ENCODE measurements at regions not wholly inside any gene's neighbourhood (a gene's known extent, or its start where the extent isn't known, plus 50 kb on each side); places are given as distances from the start of the nearest gene placed in this dataset.

DNA sequence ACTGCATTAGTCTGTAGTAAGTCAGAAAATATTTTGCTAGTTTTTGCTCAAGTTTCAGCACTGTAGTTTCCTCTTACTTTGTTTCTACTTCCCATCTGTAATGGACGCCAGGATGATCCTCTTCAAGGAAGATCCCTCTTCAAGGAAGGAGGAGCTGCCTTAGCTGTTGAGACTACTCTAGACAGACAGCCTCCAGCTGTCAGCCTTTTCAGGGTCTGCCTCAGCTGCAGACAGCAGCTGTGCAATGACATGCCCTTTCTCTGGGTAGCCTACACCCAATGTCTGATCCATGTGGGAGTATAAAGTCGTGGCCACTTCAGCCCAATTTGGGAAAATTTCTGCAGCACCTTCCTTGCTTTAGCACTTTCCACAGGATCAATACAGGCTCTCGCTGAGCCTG, 281.0 kb upstream of the MAOA start:
- Mint-ChIP-seq H3K27ac (no peak overlapping the region), H3K36me3 (no peaks in the 10 kb centered on the region), H3K27me3 (ENCODE audit: low read depth) (no peaks in the 10 kb centered on the region), H3K9me3 (peaks cover 27% of the 10 kb centered on the region), H3K4me1 (no peaks in the 10 kb centered on the region), H3K4me3 (no peak overlapping the region)
- DNase-seq (ENCODE audit: low spot score in 2 of 2, unreplicated experiment in 2 of 2), result no peak
- TF ChIP-seq CTCF (IDR thresholded peaks at IDR 0.05; ENCODE audit: unreplicated experiment), result no peak

DNA sequence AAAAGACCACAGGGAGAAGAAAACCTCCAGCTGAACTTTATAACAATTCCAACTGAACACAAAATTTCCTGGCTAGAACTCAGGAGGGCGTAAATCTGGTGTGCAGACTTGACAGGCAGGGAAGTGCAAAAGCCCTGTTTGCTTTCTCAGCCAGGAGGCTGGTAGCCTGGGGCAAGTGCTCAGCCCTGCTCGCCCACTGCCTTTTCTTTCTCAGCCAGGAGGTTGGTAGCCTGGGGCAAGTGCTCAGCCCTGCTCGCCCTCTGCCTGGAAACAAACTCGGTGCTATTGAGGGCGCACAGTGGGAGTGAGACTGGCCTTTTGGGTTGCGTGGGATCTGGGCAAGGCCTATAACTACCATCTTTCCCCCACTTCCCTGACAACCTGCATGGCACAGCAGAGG, 275.4 kb upstream of the MAOA start:
- TF ChIP-seq CTCF (IDR thresholded peaks at IDR 0.05; ENCODE audit: unreplicated experiment), result no peak
- H3K4me1 Mint-ChIP-seq, result no peaks in the 10 kb centered on the region

GRCh38 chrX:43386875-43387274, 269.2 kb upstream of the MAOA start:
- TF ChIP-seq CTCF (IDR thresholded peaks at IDR 0.05; ENCODE audit: unreplicated experiment), result no peak
- Mint-ChIP-seq H3K27me3 (ENCODE audit: low read depth) (peaks cover 2% of the 10 kb centered on the region), H3K27ac (no peak overlapping the region), H3K4me1 (no peaks in the 10 kb centered on the region), H3K4me3 (no peak overlapping the region), H3K9me3 (peaks cover 17% of the 10 kb centered on the region), H3K36me3 (no peaks in the 10 kb centered on the region)
- no peak for DNase-seq (ENCODE audit: low spot score in 2 of 2, unreplicated experiment in 2 of 2)

More for the DNA sequence above, 275.4 kb upstream of the MAOA start:
- Mint-ChIP-seq H3K27ac (no peak overlapping the region), H3K9me3 (peaks cover 28% of the 10 kb centered on the region), H3K4me3 (no peak overlapping the region), H3K36me3 (no peaks in the 10 kb centered on the region), H3K27me3 (ENCODE audit: low read depth) (no peaks in the 10 kb centered on the region)
- no peak for DNase-seq (ENCODE audit: low spot score in 2 of 2, unreplicated experiment in 2 of 2)

DNA sequence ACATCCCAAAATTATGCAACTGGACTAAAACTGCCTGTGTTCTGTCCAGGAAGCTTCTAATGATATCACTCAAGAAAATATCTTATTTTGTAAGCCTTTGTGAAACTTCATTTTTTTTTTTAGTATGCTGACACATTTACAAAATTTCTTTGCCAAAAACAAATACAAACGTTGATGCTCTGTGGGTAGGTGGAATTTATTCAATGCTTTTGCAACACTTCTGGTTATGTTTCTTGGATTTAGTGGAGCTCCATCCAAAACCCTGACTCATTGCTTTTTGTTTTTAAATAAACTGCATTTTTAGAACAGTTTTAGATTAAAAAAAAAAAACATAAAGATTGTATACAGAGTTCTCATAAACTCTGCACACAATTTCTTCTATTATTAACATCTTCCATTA, 250.9 kb upstream of the MAOA start:
- no peaks in the 10 kb centered on the region for H3K27me3 Mint-ChIP-seq (ENCODE audit: low read depth)
- no peaks in the 10 kb centered on the region for H3K4me1 Mint-ChIP-seq
- TF ChIP-seq CTCF (IDR thresholded peaks at IDR 0.05; ENCODE audit: unreplicated experiment), result no peak
- H3K36me3 Mint-ChIP-seq, result no peaks in the 10 kb centered on the region
- H3K4me3 Mint-ChIP-seq, result no peak overlapping the region
- H3K27ac Mint-ChIP-seq, result no peak overlapping the region
- H3K9me3 Mint-ChIP-seq, result peaks cover 43% of the 10 kb centered on the region
- no peak for DNase-seq (ENCODE audit: low spot score in 2 of 2, unreplicated experiment in 2 of 2)

- H3K36me3 Mint-ChIP-seq, result no peaks in the 10 kb centered on the region
- no peaks in the 10 kb centered on the region for H3K27me3 Mint-ChIP-seq (ENCODE audit: low read depth)
- no peak for TF ChIP-seq CTCF (IDR thresholded peaks at IDR 0.05; ENCODE audit: unreplicated experiment)
- H3K4me1 Mint-ChIP-seq, result no peaks in the 10 kb centered on the region
- no peak for DNase-seq (ENCODE audit: low spot score in 2 of 2, unreplicated experiment in 2 of 2)
- no peak overlapping the region for H3K4me3 Mint-ChIP-seq
- no peak overlapping the region for H3K27ac Mint-ChIP-seq
- H3K9me3 Mint-ChIP-seq, result peaks cover 22% of the 10 kb centered on the region
These were observed 232.2 kb upstream of the MAOA start for GRCh38 chrX:43423876-43424275.

- Mint-ChIP-seq H3K9me3 (peaks cover 38% of the 10 kb centered on the region), H3K27me3 (ENCODE audit: low read depth) (no peaks in the 10 kb centered on the region), H3K36me3 (no peaks in the 10 kb centered on the region), H3K4me1 (no peaks in the 10 kb centered on the region), H3K4me3 (no peak overlapping the region), H3K27ac (no peak overlapping the region)
- TF ChIP-seq CTCF (IDR thresholded peaks at IDR 0.05; ENCODE audit: unreplicated experiment), result no peak
- no peak for DNase-seq (ENCODE audit: low spot score in 2 of 2, unreplicated experiment in 2 of 2)
These were observed 219.6 kb upstream of the MAOA start for GRCh38 chrX:43436517-43436916.
